MM.1S (cell line): ENCODE measurements at regions not wholly inside any gene's neighbourhood (a gene's known extent, or its start where the extent isn't known, plus 50 kb on each side); places are given as distances from the start of the nearest gene placed in this dataset.

Experiments
- CTCF ChIP-seq: fragments of 300-600 bp; sonication (generic); IDR thresholded peaks from 2 replicates; pipeline ENCODE4 v1.5.1; 2016; ENCODE audit warnings: antibody characterized with exemption, low read length, mixed read lengths
- EZH2 ChIP-seq: fragments of 300-600 bp; sonication (generic); optimal IDR thresholded peaks from 2 replicates; pipeline ENCODE3; 2017; ENCODE audit warnings: low read depth, mild to moderate bottlenecking, antibody characterized with exemption, low read length, mixed read lengths

GRCh38 chr20:53828088-53828681, 234.5 kb upstream of the ZNF217 start:
- no peak for TF ChIP-seq CTCF
- no peak for TF ChIP-seq EZH2
